ENCODE measurements at regions not wholly inside any gene's neighbourhood (a gene's known extent, or its start where the extent isn't known, plus 50 kb on each side); places are given as distances from the start of the nearest gene placed in this dataset.

GRCh38 chr15:70254311-70254869 is 156.7 kb upstream of the TLE3 start:
- no peak overlapping the region for H3K27ac ChIP-seq (ENCODE audit: low read length)
- no peak overlapping the region for H3K4me3 ChIP-seq (ENCODE audit: low read length)
- no peak overlapping the region for H3K4me2 ChIP-seq (ENCODE audit: low read length)
- no peaks in the 10 kb centered on the region for H3K27me3 ChIP-seq (ENCODE audit: insufficient read depth, low read depth, low read length)
- no peaks in the 10 kb centered on the region for H3K9me2 ChIP-seq (ENCODE audit: insufficient read depth, low read length)
- H4K20me1 ChIP-seq (ENCODE audit: insufficient read depth): no peaks in the 10 kb centered on the region
- H3F3A ChIP-seq (ENCODE audit: insufficient read depth, low read length, poor library complexity, severe bottlenecking): no peaks in the 10 kb centered on the region
- TF ChIP-seq SMC3 (conservative IDR thresholded peaks at IDR 0.05; ENCODE audit: poor library complexity) (no peak), RAD21 (conservative IDR thresholded peaks at IDR 0.05) (peak; percentile 27), EP300 (conservative IDR thresholded peaks at IDR 0.05; ENCODE audit: poor library complexity, severe bottlenecking) (no peak)
- no peak overlapping the region for H3K9ac ChIP-seq (ENCODE audit: low read length)
- H3K79me2 ChIP-seq (replicated peaks; ENCODE audit: insufficient read depth, low read length): no peaks in the 10 kb centered on the region
- no peak overlapping the region for H2AFZ ChIP-seq (ENCODE audit: low read depth, low read length)
- no peaks in the 10 kb centered on the region for H3K9me3 ChIP-seq (ENCODE audit: low read length)
- H3K36me3 ChIP-seq (ENCODE audit: insufficient read depth, low read length): no peaks in the 10 kb centered on the region

GRCh38 chr15:70253461-70254156 is 155.9 kb upstream of the TLE3 start:
- H4K20me1 ChIP-seq (ENCODE audit: insufficient read depth): no peaks in the 10 kb centered on the region
- H3F3A ChIP-seq (ENCODE audit: insufficient read depth, low read length, poor library complexity, severe bottlenecking): no peaks in the 10 kb centered on the region
- TF ChIP-seq REST (IDR thresholded peaks at IDR 0.05; ENCODE audit: borderline replicate concordance): no peak
- TF ChIP-seq SMC3 (conservative IDR thresholded peaks at IDR 0.05; ENCODE audit: poor library complexity): no peak
- no peak for TF ChIP-seq TAF1 (IDR thresholded peaks at IDR 0.05; ENCODE audit: low read depth)
- no peak for TF ChIP-seq EZH2 (IDR thresholded peaks at IDR 0.05; ENCODE audit: borderline replicate concordance, insufficient read depth, low read length, poor library complexity, severe bottlenecking)
- TF ChIP-seq CTCF (IDR thresholded peaks at IDR 0.05; ENCODE audit: poor library complexity, severe bottlenecking): no peak
- TF ChIP-seq RAD21 (conservative IDR thresholded peaks at IDR 0.05): no peak
- no peak for TF ChIP-seq EP300 (conservative IDR thresholded peaks at IDR 0.05; ENCODE audit: poor library complexity, severe bottlenecking)
- no peak for TF ChIP-seq MXI1 (conservative IDR thresholded peaks at IDR 0.05; ENCODE audit: poor library complexity, severe bottlenecking)
- no peak for TF ChIP-seq POLR2AphosphoS5 (IDR thresholded peaks at IDR 0.05)
- no peak overlapping the region for H3K27ac ChIP-seq (ENCODE audit: low read length)
- H3K27me3 ChIP-seq (ENCODE audit: insufficient read depth, low read depth, low read length): no peaks in the 10 kb centered on the region
- H3K9me3 ChIP-seq (ENCODE audit: low read length): no peaks in the 10 kb centered on the region
- H2AFZ ChIP-seq (ENCODE audit: low read depth, low read length): no peak overlapping the region
- no peak overlapping the region for H3K4me3 ChIP-seq (ENCODE audit: low read length)
- no peaks in the 10 kb centered on the region for H3K79me2 ChIP-seq (replicated peaks; ENCODE audit: insufficient read depth, low read length)
- H3K4me2 ChIP-seq (ENCODE audit: low read length): no peak overlapping the region
- H3K9me2 ChIP-seq (ENCODE audit: insufficient read depth, low read length): no peaks in the 10 kb centered on the region
- H3K9ac ChIP-seq (ENCODE audit: low read length): no peak overlapping the region
- H3K36me3 ChIP-seq (ENCODE audit: insufficient read depth, low read length): no peaks in the 10 kb centered on the region

Data from neural cell (in vitro differentiated cells).